Right renal cortex interstitium (tissue), 3 donors: ENCODE measurements at regions not wholly inside any gene's neighbourhood (a gene's known extent, or its start where the extent isn't known, plus 50 kb on each side); places are given as distances from the start of the nearest gene placed in this dataset.

ENCODE experiments used
- DNase-seq, 3 donors: peaks; one replicate each; pipeline ENCODE4 v3.0.0-alpha.2; 2013; ENCODE audit warnings: low read depth in 3 of 3, low spot score in 2 of 3

DNA sequence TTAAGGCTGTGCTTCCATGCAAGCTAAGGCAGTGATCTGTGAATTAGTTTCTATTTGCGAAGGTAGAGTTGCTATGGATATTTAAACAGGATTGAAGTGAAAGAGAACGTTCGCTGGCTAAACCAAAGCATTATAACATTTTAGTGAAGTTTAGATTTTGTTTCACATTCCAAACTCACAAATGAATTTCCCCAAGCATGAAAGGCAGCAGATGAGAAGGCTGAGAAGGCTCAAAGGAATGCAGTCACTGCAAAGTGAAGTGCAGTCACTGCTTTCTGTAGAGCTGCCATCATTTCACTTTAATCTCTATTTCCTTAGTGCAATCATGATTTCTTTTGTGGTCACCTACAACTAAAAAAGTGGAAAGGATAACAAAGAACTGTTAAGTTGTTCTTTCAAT is 334.7 kb upstream of the NR3C2 start:
- no peak for DNase-seq

DNA sequence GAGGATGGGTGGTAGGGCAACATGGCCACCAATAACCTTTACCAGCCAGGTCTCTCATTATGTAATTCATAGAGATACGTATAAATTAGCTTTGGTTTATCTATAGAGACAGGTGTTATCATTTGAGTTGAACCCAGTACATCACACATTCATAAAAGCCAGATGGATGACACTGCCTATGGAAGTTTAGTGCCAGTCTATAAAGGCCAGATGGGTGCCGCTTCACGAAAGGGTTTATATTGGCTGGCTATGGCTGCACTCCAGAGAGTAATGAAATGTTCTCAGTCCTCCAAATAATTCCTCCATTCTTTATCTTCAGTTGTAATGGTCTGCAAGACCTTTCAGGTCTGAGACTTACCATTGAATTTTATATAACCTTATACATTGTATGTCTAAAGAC is 331.9 kb upstream of the NR3C2 start:
- DNase-seq: no peak

DNA sequence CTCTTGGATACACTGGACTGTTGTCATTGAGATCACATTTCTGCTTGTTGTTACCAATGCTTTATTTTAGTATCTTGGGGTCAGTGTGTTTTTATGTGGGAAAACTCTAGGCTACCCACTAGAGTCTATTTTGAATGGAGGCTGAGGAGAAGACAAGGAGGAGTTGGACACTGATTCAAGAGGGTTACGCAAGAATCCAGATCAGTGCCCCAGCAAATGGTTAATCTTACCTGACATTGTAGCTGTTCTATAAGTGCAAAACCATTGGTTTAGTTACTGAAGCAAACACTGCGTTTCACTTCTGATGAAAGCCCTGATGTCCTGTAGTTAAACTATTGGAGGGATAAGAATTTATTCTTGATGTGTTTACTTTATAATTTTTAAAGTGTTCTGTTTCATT is 331.1 kb upstream of the NR3C2 start:
- DNase-seq: no peak

DNA sequence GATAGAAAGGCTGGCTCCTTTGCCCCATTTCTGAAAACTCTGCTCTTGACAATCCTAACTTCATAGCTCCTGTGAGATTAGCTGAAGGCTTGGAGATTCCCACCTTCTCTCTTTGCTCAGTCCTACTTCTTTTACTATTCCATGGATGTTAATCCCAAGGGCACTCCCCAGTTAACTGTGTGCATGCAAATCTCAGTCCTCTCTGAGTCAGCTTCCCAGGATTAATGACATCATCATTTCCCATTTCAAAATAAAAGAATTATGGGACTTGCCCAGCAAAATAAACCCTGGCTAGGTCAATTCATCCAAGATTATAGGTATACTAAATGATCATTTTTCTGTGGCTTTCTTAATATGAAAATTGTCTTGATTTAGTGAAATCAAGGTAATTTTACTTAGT is 328.6 kb upstream of the NR3C2 start:
- no peak for DNase-seq

DNA sequence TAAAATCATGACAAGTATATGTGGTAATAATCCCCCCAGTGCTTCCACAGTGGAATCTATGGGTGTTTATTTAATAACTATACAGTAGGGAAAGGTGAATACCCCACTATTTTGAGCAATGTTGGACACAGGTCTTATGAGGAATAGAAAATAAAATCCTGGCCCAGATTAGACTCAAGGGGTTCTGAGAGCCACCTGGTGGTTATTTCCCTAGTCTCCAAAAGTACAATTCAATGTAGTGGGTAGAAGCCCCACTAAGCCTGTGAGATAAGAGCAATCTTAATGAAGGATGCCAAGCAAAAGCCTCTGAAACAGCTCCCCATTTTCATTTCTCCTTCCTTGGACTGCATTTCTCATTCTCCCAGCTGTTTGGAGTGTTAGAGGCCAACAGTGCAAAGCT is 328.2 kb upstream of the NR3C2 start:
- no peak for DNase-seq

DNA sequence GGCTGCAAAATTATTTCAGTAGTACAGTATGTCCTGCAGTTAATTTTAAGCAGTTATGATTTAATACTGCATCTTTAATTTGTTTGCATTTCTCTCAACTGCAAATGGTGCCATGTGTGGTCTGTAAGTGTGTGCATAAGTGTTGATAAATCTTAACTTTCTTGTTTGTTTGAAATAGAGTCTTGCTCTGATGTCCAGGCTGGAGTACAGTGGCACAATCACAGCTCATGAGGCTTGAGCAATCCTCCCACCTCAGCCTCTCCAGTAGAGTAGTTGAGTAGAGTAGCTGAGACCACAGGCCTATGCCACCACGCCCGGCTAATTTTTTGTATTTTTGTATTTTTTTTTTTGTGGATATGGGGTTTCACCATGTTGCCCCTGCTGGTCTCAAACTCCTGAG is 322.5 kb upstream of the NR3C2 start:
- no peak for DNase-seq

DNA sequence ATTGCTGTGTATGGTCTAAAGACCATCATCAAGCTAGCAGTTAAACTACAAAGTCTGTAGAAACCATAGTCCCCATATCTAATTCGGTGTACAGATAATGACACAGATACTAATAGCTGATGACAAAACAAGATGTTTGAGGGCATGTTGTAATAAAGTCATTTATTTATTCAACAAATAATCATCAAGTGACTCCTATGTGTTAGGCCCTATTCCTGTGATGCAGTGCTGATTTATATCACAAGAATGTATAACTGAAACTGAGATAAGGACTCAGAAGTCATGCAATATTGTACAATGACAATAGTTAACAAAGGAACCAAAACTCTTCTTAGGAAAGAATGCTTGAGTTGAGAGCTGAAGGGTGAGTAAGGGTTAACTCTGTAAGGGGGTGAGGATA is 315.0 kb upstream of the NR3C2 start:
- no peak for DNase-seq

DNA sequence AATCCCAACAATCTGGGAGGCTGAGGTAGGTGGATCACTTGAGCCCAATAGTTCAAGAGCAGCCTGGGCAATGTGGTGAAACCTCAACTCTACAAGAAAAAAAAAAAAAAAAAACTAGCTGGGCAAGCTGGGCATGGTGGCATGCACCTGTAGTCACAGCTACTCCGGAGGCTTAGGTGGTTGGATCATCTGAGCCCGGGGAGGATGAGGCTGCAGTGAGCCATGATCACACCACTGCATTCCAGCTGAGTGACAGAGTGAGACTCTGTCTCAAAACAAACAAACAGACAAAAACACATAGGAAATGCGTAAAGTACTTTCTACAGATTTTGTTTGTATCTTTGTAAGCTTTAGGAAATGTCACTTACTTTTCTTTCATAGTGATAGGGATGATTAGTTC is 307.2 kb upstream of the NR3C2 start:
- DNase-seq: no peak

DNA sequence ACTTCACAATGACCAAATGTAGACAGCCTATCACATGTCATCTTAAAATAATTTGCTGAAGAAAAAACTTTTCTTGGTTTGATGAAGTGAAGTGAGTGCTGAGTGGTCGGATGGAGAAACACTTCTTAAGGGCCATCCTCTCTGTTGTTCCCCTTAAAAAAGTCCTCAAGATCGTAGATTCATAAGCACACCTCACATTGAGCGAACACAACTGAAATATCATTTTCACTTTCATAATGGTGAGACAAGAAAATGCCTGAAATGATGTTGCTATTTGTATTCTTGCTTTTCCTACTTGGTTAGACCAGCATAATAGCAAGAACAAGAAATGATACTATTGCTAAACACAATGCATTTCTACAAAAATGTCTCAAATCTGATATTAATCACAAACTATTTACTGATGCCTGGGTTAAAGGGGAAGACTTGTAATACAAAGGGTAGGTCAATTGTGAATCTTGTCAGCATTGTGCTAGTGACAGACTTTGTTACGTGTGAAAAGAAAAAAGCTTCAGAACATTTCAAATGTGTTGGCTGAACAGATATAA is 305.6 kb upstream of the NR3C2 start:
- no peak for DNase-seq

DNA sequence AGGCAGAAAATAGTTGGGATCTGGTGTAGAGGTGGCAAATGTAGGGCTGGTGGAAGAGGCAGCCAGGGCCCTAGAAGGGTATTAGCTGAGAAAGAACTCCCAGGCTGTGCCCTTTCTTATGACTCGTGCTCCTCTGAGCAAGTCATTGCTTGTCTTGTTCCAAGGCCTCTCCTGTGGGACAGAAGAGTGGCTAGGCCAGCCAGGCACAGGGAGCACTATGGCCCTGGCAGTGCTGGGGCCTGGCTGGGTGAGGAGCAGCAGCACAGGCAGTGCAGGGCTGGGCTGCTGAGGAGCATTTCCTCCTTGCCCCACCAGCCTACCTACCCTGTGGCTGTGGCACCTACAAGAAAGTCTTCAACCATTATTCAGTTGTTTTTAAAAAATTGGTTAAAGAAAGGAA is 298.5 kb upstream of the NR3C2 start:
- DNase-seq: no peak

DNA sequence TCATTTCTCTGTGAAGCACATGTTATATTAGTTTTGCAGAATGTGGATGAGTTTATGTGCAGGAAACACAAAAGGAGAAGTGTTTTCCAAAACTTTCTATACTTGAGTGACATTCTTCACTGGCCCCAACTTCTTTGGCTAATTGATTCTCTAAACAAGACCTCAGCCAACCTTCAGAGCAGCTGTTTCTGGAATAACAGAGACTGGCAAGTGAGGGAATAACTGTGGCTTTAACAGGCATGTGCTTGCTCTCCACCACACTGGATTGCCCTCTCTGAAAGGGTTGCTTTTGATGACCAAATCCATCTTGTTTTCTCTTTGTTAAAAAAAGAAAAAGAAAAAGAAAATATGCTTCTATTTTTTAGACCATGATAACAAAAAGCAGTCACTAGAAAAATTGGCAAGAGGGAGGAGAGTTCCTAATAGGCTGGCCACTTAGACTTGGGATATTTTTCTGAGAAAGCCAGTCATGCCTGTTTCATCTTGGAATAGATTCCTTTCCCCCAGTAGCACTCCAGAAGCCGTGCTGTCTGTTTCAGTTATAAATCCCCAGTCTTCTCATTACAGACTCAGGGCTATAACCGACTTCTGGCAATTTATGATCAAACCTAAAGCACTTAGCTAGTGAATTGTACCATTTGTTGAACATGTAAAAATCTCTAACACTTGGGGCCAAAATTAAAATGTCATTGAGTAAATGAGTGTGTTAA is 295.0 kb upstream of the NR3C2 start:
- no peak for DNase-seq

DNA sequence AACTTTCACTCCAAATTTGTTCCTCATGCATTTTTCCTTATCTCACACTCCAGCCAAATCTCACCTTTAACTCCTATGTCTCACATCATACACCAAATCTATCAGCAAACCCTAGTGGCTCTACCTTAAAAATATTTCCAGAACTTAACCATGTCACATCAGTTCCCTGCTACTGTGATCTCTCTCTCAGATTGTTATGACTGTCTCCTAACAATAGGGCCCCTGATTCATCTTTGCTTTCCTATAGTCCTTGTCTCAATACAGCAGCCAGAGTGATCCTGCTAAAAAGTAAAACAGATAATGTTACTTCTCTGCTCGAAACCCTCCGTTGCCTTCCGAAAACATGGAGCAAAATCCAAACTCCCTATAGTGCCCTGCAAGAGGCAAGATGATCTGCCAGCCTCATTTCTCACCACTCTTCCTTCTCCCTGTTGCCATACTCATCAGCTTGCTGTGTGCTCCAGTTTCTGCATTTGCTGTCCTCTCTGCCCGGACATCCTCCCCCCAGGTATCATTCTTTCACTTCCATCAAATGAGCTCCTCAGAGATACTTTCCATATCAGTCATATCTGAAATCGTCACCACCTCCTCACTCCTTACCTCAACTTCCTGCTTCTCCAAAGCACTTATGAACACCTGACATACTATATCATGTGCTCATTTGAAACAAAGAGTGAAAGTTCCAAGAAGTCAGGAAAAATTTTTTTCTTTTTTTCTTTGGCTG is 293.4 kb upstream of the NR3C2 start:
- no peak for DNase-seq

DNA sequence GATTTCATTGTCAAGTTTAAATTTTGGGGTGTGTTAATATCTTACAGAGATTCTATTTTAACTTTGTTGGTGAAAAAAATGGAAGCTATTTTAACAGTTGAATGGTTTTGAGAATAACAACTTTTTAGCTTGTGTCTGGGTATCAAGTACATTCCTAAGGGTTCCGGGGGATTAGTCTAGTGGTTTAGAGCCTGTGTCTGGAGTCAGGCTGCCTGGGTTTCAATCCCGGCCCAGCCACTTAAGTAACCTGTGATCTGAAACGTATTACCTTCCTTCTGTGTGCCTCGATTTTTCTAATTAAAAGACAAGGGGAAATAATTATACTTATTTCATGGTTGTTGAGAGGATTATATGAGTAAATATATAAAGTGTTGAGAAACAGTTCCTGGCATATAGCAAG is 288.6 kb upstream of the NR3C2 start:
- no peak for DNase-seq

DNA sequence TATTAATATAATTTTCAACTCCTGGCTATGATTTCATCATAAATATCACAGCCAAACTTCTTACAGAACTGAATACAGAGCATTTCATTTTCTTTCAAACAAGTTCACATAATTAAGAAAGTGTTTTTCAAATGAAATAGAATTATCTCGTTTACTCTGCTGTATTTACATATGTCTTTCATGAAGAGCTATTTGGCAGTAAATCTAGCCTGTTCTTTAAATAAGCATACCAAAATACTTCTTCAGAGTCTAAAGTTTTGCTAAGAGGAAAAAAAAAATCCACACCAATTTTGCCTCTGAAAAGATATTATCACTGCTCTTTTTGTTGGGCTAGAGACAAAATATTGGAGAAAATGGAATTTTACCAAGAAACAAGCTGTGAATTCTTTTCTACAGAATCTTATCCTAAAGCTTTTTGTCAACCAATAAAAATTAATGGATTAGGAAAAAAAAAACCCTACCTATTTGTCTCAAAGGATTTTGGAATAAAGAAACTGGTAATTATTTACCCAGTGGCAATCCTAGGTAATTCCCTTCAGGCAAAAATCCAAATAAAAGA is 287.9 kb upstream of the NR3C2 start:
- DNase-seq: no peak

DNA sequence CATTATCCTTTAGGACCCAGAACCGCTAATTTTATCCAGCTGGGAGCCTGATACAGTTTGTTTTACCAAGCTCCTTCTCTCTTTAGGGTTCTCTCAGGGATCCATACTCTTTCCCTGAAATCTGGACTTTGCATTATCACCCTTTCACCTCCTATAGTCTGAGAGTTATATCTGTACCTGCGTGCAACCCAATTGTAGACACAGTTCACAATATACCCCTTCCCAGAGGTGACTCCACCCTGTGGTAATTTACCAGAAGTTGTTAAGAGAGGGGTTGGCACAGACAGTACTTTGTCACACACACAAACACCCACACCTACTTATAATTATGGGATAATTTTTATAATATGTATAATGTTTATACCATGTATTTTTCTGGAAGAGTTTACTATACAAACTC is 275.8 kb upstream of the NR3C2 start:
- no peak for DNase-seq

DNA sequence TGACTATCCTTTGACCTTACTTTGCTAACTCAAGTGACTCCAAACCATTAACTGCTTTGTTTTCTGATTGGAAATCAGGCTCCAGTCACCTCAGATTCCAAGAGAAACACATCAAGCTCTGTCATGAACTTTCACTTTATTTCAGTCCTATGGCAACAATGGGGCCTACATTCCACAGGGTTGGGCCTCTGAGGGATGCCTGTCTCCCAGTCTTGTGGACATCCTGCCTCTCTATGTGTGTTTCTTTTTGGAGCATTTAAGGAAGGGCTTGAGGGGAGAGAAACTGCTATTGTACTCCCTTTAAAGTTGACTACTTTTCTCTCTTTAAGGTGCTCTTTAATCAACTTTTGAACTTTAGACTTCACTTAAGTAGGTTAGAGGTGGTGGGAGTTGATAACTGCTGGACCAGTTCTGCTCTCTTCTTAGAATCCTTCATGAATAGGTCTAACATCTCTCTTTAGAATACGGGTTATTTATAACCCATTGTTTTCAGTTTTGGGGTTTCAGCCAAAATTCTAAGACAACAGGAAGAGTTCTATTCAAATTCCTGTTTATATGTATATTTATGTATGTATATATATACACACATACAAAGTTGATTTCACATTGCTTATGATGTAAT is 274.3 kb upstream of the NR3C2 start:
- no peak for DNase-seq

DNA sequence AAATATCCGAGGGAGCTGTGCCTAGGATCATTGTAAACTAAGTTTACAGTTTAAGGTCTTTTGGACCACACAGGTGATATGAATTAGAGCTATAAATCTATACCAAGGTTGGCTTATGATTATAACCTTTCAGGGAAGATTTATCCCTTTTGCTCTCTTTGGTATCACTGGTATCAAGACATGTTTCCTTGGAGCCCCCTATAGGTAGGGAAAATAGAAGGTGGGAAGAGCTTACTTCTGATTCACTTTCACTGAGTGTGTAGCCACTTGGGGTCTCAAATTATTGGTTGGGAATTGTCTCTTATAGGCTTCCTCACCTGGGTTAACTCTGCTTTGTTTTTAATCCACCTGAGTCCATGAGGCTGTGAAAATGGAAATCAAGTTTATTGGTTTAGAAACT is 262.1 kb upstream of the NR3C2 start:
- DNase-seq: no peak

DNA sequence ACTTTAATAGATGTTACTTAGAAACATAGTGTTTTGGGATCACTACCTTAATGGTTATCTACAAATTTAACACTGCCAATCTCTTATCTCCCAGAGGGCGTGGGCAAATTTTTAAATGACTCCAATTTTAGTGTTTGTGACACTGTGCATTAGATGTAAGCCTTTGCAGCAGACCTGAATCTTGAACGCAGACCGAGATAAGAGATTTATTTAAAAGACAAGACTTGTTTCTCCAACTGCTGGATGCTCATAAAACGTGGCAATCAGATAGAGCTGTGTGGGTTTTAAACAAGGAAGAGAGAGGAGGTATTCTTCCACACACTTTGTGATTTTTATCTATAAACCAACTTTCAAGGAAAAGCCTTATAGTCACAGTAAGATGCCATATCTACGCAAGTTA is 252.5 kb upstream of the NR3C2 start:
- DNase-seq: no peak

DNA sequence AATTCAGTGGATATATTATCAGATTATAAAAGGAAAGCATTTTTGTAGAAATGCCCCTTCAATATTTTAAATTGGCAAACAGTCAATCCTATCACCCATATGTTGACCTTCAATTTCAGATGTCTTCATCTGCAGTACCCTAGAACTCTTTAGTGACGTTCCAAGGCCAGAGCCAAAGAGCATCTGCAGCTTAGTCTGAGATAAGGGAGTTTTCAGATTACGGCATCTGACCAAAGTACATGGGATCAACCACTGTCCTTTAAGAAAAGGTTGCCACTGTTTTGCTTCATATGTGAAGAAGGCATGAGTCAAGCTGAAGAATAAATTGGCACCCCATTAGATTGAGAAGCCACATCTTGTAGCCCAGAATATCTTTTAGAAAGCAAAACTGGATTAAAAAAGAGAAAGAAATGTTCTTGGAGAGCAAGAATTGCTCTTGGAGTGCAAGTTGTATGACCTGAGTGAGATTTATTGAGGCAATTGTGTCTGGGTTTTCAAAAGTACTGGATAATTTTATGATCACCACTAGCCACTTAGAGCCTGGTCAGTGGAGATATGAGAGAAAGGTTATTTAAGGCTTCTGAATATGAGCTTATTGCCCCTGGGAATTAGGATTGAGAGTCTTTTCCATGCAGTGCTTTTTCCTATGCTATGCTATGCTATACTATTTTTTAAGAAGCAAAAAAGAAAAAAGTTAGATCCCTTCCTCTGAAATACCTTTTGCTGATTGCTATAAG is 251.9 kb upstream of the NR3C2 start:
- no peak for DNase-seq

DNA sequence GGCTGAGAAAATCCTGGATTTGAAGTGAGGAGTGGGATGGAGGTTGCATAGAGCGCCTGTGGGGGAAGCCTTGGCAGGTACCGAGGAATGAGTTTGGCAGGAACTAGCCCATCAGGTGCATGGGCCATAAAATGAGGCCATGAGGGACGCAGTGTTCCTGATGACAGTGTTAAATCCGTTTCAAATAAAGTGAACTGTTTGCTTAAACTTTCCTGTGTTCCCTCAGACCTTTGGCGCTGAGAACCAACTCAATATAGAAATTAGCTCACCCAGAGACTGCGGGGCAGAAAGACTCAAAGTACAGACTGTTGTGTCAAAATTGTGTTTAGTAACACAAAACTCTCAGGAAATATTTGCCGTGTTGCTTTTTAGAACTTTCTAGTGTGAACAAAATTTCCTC is 250.0 kb upstream of the NR3C2 start:
- DNase-seq: no peak

DNA sequence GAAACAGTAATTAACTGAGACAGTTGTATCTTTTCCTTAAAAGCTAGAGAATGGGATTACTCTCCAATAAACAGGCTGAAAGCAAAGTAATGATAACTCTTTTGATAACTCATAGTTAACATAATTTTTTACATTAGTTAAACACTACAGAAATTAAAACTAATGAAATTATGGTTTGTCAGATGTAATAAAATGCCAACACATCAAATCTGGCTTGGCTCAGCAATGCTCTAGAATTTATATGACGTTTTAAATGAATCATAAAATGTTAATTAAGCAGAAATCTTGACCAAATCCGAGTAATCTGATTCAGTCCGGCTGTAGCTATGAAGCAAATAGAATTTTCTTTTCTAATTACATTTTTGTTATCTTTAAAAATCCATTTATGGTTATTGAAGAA is 244.2 kb upstream of the NR3C2 start:
- DNase-seq: no peak
